GM18499 (cell line): ENCODE measurements at regions not wholly inside any gene's neighbourhood (a gene's known extent, or its start where the extent isn't known, plus 50 kb on each side); places are given as distances from the start of the nearest gene placed in this dataset.
"Not testable (repeated sequence)": the region's sequence is repeated elsewhere in the genome, so short reads cannot be mapped to it uniquely, and the experiment has no call there.

Source experiments
- ATAC-seq: cut with Tn5 transposase; IDR thresholded peaks from one replicate; pipeline ENCODE4 v1.9.1; 2021; ENCODE audit warnings: moderate number of reproducible peaks; ENCODE audit not compliant: insufficient read depth, unreplicated experiment

- no peak for ATAC-seq
These were observed 390.2 kb upstream of the SGO1 start for GRCh38 chr3:20576228-20576627.

GRCh38 chr3:20575146-20575545 lies 389.1 kb upstream of the SGO1 start:
- no peak for ATAC-seq

- ATAC-seq, result no peak
These were observed 388.7 kb upstream of the SGO1 start for GRCh38 chr3:20574746-20575145.

- ATAC-seq, result no peak
These were observed 387.2 kb upstream of the SGO1 start for GRCh38 chr3:20573175-20573574.

GRCh38 chr3:20572473-20572872 lies 386.5 kb upstream of the SGO1 start:
- ATAC-seq, result no peak

- ATAC-seq, result no peak
These were observed 383.3 kb upstream of the SGO1 start for GRCh38 chr3:20569310-20569709.

GRCh38 chr3:20564966-20565365 lies 379.0 kb upstream of the SGO1 start:
- no peak for ATAC-seq

GRCh38 chr3:20563985-20564384 lies 378.0 kb upstream of the SGO1 start:
- no peak for ATAC-seq

GRCh38 chr3:20563251-20563650 lies 377.2 kb upstream of the SGO1 start:
- no peak for ATAC-seq

- no peak for ATAC-seq
These were observed 375.2 kb upstream of the SGO1 start for GRCh38 chr3:20561166-20561565.

GRCh38 chr3:20560446-20560845 lies 374.4 kb upstream of the SGO1 start:
- not testable (repeated sequence) for ATAC-seq

GRCh38 chr3:20558161-20558560 lies 372.2 kb upstream of the SGO1 start:
- ATAC-seq, result no peak

- ATAC-seq, result no peak
These were observed 370.7 kb upstream of the SGO1 start for GRCh38 chr3:20556661-20557060.

- ATAC-seq, result no peak
These were observed 366.7 kb upstream of the SGO1 start for GRCh38 chr3:20552605-20553275.

- not testable (repeated sequence) for ATAC-seq
These were observed 361.6 kb upstream of the SGO1 start for GRCh38 chr3:20547361-20548269.

GRCh38 chr3:20546636-20547035 lies 360.6 kb upstream of the SGO1 start:
- no peak for ATAC-seq

GRCh38 chr3:20543535-20544226 lies 357.7 kb upstream of the SGO1 start:
- ATAC-seq, result no peak

- no peak for ATAC-seq
These were observed 354.1 kb upstream of the SGO1 start for GRCh38 chr3:20540066-20540465.

GRCh38 chr3:20539666-20540065 lies 353.7 kb upstream of the SGO1 start:
- no peak for ATAC-seq

GRCh38 chr3:20537234-20537633 lies 351.2 kb upstream of the SGO1 start:
- no peak for ATAC-seq

- no peak for ATAC-seq
These were observed 343.9 kb upstream of the SGO1 start for GRCh38 chr3:20529911-20530310.
